Progenitor cell of endocrine pancreas (in vitro differentiated cells): ENCODE measurements at regions not wholly inside any gene's neighbourhood (a gene's known extent, or its start where the extent isn't known, plus 50 kb on each side); places are given as distances from the start of the nearest gene placed in this dataset.

Source experiments
- DNase-seq: peaks from one replicate; pipeline ENCODE4 v3.0.0; 2021; ENCODE audit warnings: low spot score; ENCODE audit not compliant: unreplicated experiment
- H3K27ac Mint-ChIP-seq: 2 replicates; pipeline ENCODE4 v1.8.0; 2021; ENCODE audit warnings: mild to moderate bottlenecking, moderate library complexity, mixed read lengths
- H3K27me3 Mint-ChIP-seq: 2 replicates; pipeline ENCODE4 v1.8.0; 2021; ENCODE audit warnings: mixed read lengths
- H3K36me3 Mint-ChIP-seq: 2 replicates; pipeline ENCODE4 v1.8.0; 2022; ENCODE audit warnings: mixed read lengths; ENCODE audit not compliant: insufficient read depth
- H3K4me1 Mint-ChIP-seq: 2 replicates; pipeline ENCODE4 v1.8.0; 2021; ENCODE audit warnings: low read depth, mixed read lengths
- H3K4me3 Mint-ChIP-seq: 2 replicates; pipeline ENCODE4 v1.8.0; 2021; ENCODE audit warnings: low read depth, mild to moderate bottlenecking, moderate library complexity, mixed read lengths
- H3K9me3 Mint-ChIP-seq: 2 replicates; pipeline ENCODE4 v1.8.0; 2021; ENCODE audit warnings: low read depth, mixed read lengths
- TF ChIP-seq, protein P1 (sequence below): fragments of 200-600 bp; sonication (generic); IDR thresholded peaks from one replicate; pipeline ENCODE4 v1.5.0; 2021; ENCODE audit warnings: antibody characterized with exemption, mild to moderate bottlenecking; ENCODE audit not compliant: unreplicated experiment

- Mint-ChIP-seq H3K9me3 (no peaks in the 10 kb centered on the region), H3K4me3 (no peak overlapping the region), H3K36me3 (no peaks in the 10 kb centered on the region), H3K4me1 (no peaks in the 10 kb centered on the region), H3K27me3 (peaks cover 11% of the 10 kb centered on the region), H3K27ac (no peak overlapping the region)
- DNase-seq: peak; percentile 88
- TF ChIP-seq, protein P1, sequence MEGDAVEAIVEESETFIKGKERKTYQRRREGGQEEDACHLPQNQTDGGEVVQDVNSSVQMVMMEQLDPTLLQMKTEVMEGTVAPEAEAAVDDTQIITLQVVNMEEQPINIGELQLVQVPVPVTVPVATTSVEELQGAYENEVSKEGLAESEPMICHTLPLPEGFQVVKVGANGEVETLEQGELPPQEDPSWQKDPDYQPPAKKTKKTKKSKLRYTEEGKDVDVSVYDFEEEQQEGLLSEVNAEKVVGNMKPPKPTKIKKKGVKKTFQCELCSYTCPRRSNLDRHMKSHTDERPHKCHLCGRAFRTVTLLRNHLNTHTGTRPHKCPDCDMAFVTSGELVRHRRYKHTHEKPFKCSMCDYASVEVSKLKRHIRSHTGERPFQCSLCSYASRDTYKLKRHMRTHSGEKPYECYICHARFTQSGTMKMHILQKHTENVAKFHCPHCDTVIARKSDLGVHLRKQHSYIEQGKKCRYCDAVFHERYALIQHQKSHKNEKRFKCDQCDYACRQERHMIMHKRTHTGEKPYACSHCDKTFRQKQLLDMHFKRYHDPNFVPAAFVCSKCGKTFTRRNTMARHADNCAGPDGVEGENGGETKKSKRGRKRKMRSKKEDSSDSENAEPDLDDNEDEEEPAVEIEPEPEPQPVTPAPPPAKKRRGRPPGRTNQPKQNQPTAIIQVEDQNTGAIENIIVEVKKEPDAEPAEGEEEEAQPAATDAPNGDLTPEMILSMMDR: peak; percentile 99
Measured at GRCh38 chr19:13588957-13589833, 82.9 kb upstream of the CACNA1A start.

DNA sequence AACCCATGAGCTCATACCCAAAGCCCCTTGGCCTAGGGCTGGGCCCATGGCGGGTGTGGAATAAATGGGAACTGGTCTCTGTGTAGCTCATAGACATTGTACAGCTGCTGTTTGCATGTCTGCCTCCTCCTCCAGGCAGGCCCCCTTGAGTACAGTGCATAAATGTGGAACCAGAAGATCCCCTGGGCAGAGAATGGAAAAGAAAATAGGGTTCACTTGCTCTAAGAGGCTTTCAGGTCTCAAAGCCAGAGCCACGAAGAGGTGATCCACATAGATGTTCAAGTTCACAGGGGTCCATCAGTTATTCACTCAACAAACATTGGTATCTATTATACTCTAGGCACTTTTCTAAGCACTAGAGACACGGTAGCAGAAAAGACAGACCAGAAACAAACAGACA lies 79.2 kb upstream of the CACNA1A start:
- DNase-seq: no peak
- no peak overlapping the region for H3K4me3 Mint-ChIP-seq

GRCh38 chr19:13583753-13584152 lies 77.5 kb upstream of the CACNA1A start:
- no peak overlapping the region for H3K27ac Mint-ChIP-seq
- TF ChIP-seq, protein P1: no peak
- no peak for DNase-seq
- no peaks in the 10 kb centered on the region for H3K9me3 Mint-ChIP-seq
- H3K36me3 Mint-ChIP-seq: no peaks in the 10 kb centered on the region
- no peaks in the 10 kb centered on the region for H3K4me1 Mint-ChIP-seq
- peaks cover 10% of the 10 kb centered on the region for H3K27me3 Mint-ChIP-seq
- H3K4me3 Mint-ChIP-seq: no peak overlapping the region

More for the DNA sequence above, 79.2 kb upstream of the CACNA1A start:
- H3K9me3 Mint-ChIP-seq: no peaks in the 10 kb centered on the region
- TF ChIP-seq, protein P1: no peak
- H3K27me3 Mint-ChIP-seq: peaks cover 10% of the 10 kb centered on the region
- no peaks in the 10 kb centered on the region for H3K4me1 Mint-ChIP-seq
- H3K27ac Mint-ChIP-seq: no peak overlapping the region
- no peaks in the 10 kb centered on the region for H3K36me3 Mint-ChIP-seq

DNA sequence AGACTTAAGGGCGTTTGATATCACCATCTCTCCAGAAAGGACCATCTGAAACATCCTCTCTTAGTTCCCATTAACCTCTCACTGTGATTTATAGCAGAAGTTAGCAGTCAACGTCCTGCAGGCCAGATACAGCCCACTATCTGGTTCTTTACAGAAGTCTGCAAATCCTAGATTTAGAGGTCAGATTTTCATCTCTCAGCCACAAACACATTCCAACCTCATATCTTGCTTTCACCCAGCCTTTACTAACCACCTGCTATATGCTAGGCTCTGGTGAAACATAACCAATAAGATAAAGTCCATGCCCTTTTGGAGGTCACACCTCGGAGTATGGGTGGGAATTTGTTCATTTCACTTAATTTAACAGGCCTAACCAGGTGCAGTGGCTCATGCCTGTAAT lies 76.8 kb upstream of the CACNA1A start:
- Mint-ChIP-seq H3K27me3 (peaks cover 13% of the 10 kb centered on the region), H3K36me3 (no peaks in the 10 kb centered on the region), H3K4me1 (no peaks in the 10 kb centered on the region), H3K9me3 (no peaks in the 10 kb centered on the region), H3K4me3 (no peak overlapping the region), H3K27ac (no peak overlapping the region)
- TF ChIP-seq, protein P1: no peak
- DNase-seq: no peak

DNA sequence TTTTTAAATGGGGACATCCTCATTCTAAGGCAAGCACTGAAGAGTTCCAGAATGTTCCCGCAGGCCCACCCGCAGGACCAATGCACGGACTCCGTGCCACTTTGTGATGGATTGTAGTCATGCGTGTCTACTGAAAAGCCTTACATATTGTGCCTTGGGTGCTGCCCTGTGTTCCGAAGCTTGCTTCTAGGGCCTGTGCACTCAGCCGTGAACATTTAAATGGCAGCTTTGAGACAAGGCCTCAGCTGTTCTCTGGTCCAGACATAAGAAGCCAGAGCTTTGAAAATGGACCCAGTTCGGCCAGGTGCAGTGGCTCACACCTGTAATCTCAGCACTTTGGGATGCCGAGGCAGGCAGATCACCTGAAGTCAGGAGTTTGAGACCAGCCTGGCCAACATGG lies 75.3 kb upstream of the CACNA1A start:
- no peaks in the 10 kb centered on the region for H3K4me1 Mint-ChIP-seq
- no peak for DNase-seq
- no peaks in the 10 kb centered on the region for H3K36me3 Mint-ChIP-seq
- H3K9me3 Mint-ChIP-seq: peaks cover 6% of the 10 kb centered on the region
- no peak overlapping the region for H3K4me3 Mint-ChIP-seq
- H3K27ac Mint-ChIP-seq: no peak overlapping the region
- TF ChIP-seq, protein P1: no peak
- H3K27me3 Mint-ChIP-seq: peaks cover 11% of the 10 kb centered on the region
